ENCODE measurements at regions not wholly inside any gene's neighbourhood (a gene's known extent, or its start where the extent isn't known, plus 50 kb on each side); places are given as distances from the start of the nearest gene placed in this dataset.

- TF ChIP-seq CTCF (IDR thresholded peaks at IDR 0.05) (no peak), EP300 (IDR thresholded peaks at IDR 0.05) (no peak), POLR2A (IDR thresholded peaks at IDR 0.05; ENCODE audit: low read depth) (no peak)
These were observed 86.7 kb downstream of the RPLP1 start for GRCh38 chr15:69539345-69539744.

Data from esophagus muscularis mucosa (tissue), 4 donors.